NCI-H1436 treated with DMSO at 0.1 percent for 48 hours (cell line): ENCODE measurements at regions not wholly inside any gene's neighbourhood (a gene's known extent, or its start where the extent isn't known, plus 50 kb on each side); places are given as distances from the start of the nearest gene placed in this dataset.
"Not testable (repeated sequence)": the region's sequence is repeated elsewhere in the genome, so short reads cannot be mapped to it uniquely, and the experiment has no call there.

Experiments used
- DNase-seq: peaks from one replicate; lab custom pipeline; 2025; lab: John Stamatoyannopoulos, UW

DNA sequence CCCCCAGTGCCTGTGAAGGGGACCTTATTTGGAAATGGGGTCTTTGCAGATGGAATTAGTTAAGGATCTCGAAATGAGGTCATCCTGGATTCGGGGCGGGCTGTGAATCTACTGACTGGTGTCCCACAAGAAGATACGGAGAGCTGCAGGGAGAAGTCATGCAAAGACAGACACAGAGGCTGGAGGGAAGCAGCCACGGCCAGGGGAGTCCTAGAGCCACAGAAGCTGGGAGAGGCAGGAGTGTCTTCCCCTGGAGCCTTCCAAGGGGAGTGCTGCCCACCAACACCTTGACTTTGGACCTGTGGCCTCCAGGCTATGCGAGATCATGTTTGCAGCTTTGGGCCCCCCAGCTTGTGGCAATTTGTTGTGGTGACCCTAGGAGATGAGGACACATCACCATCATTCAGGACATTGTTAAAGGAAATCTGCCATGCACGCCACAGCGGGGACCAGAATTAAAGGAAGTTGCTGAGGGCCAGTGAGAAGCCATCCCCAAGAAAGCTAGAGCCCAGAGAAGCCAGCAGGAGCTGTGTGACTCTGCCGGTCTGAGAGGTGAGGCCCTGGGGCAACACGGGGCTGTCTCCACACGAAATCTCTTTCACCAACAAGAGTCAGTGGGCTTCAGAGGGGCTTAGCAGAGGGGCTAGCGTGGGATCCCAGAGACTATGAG lies 434.7 kb downstream of the BRD1 start:
- DNase-seq, result no peak

DNA sequence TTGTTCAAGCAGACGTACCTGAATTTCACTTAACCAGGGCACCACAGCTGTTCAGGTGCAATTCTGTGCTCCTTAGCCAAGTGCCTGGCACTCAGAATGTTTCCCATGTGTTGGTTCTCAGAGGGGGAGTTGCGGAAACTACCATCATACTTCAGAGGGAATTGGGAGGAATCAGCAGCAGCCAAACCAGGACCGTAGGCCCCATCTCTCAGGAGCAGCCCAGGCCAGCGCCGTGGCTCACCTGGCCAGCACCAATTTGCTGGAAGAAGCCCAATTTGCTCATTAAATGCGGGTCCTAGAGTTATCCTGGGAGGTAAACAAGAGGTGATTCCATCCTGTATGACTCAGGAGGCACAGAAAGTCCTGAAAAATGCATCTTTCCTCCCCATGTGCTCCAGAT lies 435.4 kb downstream of the BRD1 start:
- DNase-seq, result no peak

DNA sequence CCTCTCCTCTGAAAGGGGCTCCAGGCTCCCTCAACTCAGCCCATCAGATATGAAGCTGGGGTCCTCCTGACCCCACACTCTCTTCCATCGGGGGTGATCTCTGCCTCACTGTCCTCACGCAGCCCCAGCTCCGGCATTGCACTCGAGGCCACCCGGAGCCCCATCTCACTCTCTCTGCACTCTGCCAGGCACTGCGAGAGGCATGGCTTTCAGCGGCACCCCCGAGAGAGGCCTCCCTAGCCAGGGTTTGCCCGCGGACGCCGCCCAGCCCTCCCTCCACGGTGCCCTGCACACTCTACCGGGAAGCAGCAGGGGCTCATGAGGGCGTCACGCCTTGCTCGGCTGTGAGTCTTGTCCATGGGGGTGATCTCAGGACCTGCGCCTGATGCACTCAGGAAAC lies 436.2 kb downstream of the BRD1 start:
- no peak for DNase-seq

DNA sequence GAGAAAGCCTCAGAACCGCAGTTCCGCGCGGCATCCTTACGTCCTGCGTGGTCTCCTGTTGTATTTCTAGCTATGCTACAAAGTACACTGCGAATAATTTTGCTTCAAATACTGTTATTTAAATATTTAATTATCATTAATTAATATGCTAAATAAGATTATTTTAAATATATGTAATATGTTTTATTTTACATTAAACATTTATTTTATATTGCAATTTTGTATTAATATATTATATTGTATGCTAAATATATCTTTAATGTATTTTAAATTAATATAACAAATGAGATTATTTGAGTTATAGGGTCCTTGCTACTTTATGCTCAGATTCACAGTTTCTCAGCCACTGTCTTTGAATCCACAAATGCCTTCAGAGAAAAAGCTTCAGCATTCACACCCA lies 436.7 kb downstream of the BRD1 start:
- DNase-seq, result no peak

DNA sequence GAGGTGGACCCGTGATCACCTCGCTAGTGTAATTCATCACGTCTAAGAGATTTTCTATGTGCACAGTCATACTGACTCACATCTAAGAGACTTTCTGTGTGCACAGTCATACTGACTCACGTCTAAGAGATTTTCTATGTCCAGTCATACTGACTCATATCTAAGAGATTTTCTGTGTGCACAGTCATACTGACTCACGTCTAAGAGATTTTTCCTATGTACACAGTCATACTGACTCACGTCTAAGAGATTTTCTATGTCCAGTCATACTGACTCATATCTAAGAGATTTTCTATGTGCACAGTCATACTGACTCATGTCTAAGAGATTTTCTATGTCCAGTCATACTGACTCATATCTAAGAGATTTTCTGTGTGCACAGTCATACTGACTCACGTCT lies 443.8 kb downstream of the BRD1 start:
- DNase-seq, result not testable (repeated sequence)

DNA sequence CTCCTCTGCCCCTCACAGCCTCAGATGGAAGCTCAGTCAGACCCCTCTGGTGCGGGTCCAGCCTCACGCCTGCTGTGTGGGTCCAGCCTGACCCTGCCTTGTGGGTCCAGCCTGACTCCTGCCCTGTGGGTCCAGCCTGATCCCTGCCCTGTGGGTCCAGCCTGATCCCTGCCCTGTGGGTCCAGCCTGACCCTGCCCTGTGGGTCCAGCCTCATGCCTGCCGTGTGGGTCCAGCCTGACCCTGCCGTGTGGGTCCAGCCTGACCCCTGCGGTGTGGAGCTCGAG lies 445.3 kb downstream of the BRD1 start:
- DNase-seq, result no peak

DNA sequence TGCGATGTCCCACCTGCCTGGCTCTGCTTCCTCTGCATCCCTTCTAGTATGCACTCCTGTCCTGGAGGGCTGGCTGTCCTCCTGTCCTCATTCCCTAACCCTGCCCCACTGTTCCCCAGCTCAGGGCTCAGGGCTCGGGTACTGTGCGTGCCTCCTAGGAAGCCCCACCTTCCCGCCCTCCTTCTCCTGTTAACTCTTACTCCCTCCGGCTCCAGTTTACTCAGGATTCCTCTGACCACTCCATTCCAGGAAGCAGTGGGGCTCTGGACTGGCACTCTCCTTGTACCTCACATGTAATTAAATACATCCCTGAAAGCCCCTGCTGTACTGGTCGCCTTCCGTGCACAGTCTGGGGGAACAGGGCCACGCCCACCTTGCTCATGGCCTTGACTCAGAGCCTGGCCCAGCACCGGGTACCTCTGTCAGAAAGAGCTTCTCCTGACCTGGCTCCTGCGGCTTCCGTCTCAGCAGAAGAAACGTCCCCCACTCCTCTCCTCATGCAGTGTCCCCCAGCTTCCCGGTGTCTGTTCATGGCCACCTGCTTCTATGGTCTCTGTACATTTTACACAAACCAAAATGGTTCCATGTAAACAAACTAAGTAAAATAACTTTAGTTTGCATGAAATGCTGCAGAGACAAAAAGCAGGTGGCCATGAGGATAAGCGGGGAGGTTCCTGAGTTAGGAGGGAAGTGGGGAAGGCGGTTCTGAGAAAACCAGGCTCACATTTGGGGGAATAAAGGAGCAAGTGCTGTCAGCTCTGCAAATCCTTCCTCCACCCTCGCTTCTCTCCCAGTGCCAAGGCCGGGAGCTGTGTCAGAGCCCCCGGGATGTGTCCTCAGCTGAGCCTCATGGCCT lies 445.9 kb downstream of the BRD1 start:
- no peak for DNase-seq

DNA sequence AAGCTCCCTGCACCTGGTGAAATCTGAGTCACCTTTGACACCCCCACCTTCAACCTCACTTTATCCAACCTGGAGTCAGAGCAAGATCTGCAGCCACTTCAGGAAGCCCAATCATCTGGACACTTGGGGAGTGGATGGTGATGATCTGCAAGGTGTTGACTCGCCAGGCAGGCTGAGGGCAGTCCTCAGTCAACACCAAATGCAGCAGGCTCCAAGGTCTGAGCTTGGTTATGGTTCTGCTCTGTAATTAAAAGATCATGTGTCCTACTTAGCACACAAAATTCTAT lies 446.9 kb downstream of the BRD1 start:
- no peak for DNase-seq

DNA sequence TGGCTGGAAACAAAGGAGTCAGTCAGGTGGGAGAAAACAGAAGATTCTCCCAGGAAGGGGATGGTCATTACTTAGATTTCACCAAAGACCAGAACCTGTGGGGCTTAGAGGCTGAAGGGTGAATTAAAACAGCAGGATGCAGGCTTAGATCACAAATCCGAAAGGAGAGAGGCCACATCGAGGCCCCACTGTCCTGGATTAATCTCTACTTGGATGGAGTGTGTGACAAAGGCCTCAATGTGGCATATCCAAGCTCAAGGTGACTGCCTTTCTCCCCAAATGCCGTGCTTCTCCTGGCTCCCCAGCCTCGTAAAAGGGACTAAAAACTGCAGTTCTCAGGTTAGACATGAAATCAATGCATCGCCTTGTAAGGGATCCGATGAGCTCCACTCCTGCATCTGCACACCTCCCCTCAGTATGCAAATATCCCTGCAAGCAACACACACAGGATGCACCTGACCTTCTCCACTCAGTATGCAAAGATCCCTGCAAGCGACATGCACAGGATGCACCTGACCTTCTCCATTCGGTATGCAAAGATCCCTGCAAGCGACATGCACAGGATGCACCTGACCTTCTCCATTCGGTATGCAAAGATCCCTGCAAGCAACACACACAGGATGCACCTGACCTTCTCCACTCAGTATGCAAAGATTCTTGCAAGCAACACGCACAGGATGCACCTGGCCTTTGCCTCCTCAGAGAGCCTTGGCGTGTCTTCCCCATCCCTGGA lies 447.4 kb downstream of the BRD1 start:
- DNase-seq, result no peak

DNA sequence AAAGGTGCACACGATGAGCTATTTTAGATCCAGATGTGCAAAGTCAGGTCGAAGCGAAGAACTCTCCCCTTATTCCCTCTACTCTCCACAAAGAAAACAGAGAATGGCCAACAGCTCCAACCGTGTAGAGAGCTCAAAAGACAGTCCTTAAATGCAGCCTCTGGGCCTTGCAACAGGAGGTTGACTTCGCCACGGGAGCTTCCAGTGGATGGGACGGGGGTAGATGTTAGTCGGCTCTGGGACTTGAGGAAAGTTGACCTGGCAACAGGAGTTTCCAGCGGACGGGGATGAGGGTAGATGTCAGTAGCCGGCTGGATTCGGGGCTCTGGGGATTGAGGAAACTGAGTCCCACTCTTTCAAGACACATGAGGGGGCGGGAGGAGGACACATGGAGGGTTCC lies 450.4 kb downstream of the BRD1 start:
- no peak for DNase-seq

DNA sequence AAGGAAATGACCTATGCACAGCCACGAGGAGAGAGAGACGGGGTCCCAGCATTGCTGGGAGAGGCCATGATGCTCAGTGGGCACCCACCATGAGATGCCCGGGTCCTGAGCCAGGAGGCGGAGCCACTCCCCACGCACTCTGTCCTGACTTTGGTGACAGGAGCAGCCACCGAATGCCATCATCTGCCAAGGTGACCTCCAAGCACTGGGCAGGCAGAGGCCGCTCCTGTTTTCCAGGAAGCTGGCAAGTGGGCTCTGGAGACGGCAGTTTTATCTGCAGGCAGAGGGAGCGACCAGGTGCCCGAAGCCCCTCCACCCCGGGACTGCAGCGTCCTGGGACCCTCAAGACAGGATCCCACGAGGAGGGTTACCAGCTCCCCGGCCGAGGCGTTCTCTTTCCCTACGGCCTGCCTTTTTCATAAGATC lies 453.9 kb downstream of the BRD1 start:
- DNase-seq, result no peak

DNA sequence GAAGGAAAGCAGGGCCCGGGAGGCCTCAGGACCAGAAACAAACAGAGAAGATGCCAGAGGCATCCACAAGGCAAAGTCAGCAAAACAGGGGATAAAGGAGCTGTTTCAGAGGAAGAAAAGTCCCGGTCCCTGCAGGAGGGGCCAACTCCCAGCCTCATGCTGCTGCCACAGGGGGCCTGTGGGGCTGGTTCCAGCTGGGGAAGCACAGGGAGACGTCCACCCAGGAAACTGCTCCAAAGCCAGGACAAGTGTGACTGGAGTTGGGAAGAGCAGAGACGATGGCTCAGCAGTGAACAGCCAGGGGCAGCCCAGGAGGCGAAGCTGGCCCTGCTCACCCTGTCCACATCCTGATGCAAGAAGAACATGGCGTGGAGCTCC lies 454.4 kb downstream of the BRD1 start:
- DNase-seq, result no peak

DNA sequence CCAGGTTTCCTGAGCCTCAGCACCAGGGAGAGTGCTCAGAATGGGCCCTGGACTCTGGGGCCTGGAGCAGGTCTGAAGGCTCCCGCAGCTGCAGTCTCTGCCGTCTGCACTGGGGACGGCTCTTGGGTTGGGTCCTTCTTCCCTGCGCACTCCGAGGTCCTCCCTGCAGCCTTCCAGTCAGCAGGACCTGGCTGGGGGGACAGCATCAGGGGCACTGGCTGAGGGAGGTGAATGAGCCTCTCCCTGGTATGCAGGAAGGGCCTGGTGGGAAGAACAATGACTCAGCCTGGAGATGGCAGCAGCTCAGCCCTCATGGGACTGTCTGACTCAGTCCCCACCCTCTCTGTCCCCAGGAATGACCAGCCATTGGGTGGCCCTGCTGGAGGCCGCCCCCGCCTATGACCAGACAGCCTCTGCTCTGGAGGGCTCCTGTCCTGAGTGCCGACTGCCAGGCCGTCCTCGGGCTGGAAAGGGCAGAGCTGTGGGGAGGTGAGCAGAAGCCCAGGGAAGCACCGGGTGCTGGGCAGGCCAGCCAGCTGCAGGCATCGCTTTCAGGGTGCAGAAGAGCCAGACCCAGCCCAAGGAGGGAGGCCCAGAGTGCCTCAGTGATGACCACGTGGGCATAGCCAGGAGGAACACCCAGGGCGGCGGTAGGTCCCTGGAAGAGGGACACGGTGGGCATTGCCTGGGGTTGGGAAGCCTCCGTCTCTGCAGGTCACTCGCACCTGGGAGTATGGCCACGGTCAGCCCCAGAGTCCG lies 455.0 kb downstream of the BRD1 start:
- no peak for DNase-seq

DNA sequence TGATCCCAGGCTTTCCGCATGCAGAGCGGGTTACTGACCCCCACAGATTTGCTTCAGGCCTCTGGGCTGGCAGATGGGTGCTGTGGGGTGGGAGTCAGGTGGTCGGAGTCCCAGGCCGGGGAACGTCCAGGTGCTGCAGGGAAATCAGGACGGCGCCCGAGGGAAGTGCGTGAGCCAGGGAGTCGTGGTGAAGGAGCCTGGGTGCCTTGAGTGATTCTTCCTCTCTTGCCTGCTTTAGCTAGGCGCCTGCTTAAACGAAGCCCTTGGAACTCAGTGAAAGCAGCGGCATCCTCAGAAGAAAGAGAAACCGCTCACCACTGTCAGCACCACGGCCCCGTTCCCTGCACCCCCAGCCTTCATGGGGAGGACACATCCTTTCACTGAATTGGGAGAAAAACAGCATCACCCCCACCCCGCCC lies 455.6 kb downstream of the BRD1 start:
- no peak for DNase-seq

DNA sequence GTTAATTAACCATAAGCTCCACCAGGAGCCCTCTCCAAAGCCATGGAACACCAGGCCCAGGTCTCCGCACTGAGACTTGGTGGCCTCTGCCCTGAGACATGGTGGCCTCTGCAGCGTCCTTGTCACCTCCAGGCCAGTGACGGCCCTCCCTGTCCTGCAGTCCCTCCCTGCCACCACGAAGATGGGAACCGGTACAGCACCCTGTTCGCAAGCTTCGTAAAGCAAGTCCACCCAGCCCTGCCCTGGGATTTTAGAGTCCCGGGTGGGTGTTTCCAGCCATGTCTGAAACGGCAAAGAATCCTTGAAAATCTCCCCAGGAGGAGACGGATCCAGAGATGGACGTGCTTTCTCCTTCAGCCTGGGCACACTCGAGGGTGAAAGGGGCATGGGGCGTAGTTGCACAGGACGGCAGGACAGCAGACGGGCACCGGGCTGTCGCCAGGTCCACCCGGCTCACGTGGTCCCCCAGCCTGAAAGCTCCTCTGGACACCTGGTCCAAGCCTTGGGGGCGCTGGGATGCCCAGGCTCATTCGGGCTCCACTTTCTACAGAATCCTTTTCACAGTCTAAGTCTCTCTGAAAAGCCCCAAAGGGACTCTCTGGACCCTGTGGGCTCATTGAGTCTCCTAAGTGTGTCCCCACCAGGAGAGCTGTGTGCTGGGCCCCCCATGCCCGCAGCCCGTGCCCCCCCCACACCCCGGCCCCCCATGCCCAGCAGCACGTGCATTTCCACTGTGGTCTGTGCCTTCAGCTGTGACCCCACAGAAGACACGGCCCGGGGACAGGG lies 456.2 kb downstream of the BRD1 start:
- no peak for DNase-seq

DNA sequence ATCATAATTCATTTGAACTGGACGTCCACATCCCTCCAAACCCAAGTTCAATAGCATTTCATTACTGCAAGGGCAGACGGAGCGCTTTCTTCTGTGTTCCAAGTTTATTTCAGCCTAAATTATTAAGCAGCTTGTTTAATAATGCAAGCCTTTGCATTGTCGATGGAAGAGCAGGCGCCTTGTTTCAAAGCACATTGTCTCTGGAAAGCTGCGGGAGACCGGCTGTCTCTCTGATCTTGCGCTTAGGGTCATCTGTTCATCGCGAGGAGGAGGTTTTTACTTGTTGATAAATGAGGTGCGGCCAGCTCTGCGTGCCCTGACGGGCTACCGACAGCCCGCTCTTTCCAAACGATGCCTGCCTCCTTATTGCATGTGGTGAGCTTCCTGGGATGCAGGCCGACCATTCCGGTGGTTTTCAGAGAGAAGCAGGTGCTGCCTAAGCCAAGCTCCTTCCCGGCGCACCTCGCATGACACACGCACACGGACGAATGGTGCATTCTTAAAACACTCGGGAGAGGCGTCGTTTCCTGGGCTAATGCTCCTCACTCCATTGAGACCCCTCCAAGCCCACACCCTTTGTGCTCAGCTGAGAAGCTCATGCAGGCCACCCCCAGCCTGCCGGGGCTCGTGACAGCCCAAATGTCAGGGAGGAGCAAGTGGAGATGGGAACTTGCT lies 456.9 kb downstream of the BRD1 start:
- DNase-seq, result no peak

DNA sequence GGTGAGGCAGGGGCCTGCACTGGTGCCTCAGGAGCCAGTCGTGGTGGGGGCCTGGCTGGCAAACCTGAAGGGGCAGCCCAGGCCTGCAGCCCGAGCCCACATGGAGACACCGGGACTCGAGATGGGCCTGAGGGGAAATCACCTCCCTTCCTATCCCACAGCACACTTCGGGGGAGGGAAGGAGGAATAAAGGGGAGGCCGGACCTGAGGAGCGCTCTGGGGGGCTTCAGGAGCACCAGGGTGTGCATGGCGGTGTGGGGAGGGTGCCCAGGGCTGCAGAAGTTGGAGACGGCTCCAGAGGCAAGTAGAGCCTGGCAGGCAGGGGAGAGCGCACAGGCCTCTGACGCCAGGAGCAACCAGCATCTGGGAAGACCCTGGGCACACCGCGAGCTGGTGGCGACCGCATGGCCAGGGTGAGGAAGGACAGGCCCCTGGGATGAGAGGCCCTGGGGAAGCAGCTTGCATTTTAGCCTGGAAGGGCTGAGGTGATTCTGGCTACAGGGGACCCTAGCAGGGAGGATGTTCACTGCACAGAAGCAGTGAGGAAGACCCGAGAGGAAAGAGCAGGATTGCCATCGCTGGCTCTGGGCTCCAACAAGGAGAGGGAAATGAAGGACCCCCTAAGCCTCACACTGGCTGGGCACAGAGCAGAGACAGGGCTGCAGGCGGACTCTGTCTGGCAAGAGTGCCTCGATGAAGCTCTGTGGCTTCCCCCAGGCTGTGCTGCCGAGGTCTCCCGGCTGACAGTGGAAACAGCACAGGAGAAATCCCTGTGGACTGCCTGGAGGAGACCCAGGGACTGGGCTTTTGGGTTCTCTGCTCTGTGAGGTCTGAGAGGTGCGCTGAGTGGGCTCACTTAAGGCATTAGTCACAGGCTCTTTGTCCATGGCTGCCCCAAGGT lies 457.7 kb downstream of the BRD1 start:
- DNase-seq, result no peak

DNA sequence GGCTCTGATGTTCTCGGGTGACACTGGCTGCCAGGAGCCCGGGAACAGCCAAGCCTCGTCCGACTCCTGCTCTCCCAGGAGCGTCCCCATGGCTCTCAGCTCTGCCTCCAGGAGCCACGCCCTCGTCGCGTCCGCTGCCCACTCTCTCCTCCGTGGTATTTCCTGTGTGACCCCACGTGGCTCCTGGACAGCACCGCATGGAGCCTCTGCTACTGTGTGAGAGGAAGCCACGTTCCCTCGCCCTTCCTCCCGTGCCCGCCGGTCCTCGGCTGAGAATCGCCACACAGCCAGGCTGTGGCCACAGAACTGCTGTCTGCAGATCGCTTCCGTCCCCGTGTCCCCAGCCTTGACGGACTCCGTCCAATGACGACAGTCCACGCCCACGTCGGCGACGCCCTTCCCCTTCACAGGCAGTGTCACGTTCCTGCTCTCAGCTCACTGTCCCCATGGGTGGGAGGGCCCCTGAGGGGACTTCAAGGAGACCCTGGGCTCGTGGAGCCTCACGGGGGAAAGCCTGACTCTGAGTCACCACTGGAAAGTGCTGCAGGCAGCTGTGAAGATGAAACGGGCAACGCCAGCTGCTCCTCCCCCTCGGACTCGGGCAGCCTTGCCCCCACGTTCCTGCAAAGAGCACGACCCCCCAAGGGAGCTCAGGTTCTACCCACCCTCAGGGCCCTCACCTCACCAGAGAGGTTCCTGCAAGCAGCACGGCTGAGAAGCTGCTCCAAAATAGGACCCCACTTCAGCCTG lies 458.5 kb downstream of the BRD1 start:
- no peak for DNase-seq

DNA sequence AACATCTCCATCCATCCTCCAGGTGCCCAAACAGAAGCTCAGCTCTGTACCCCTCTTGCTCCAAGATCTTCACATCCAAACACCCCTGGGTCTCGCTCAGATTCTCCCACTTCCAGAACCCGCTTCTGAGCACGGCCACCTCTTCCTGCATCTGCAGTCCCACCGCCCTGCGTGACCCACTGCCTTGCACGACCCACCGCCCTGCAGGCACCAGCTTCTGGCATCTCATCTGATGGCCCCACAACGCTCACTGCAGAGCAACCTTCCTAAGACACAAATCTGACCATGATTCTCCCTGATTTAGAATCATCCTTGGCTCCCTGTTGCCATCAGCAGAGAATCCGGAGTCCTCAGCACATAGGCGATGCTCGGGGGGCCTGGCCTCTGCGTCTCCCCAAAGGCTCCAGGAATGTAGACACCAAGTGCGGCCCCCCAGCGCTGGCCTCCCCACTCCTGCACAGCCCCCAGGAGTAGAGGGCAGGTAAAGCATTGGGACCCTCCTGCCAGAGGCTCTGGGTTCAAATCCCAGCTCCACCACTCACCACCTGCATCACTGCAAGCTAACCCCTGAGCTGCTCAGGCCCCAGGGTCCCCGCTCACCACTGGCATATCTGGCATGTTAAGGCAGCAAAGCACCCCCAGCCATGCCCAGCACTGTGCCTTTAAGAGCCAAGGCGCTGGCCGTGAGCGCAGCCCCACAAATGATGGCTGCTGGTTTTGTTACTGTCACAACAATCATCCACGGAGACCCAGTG lies 459.3 kb downstream of the BRD1 start:
- DNase-seq, result no peak
